Body of pancreas (tissue), 4 donors: ENCODE measurements at regions not wholly inside any gene's neighbourhood (a gene's known extent, or its start where the extent isn't known, plus 50 kb on each side); places are given as distances from the start of the nearest gene placed in this dataset.
A peak's percentile ranks its signal among the peaks of the same experiment; 100 is the strongest.

Experiments used
- ATAC-seq: fragments of 150-250 bp; one replicate; pipeline ENCODE4 v1.9.1; 2016
- DNase-seq, 4 donors: peaks; one replicate each; pipeline ENCODE4 v3.0.0-alpha.2; 2019
- H3K27ac ChIP-seq, 4 donors: fragments of 200-600 bp; sonication (generic); 1 replicate in 3 of 4; 2 replicates in 1 of 4; pipeline versions ENCODE4 v1.5.1 to v1.6.1; 2016 to 2019; ENCODE audit warnings: mild to moderate bottlenecking in 1 of 4, mixed read lengths in 1 of 4, moderate library complexity in 1 of 4
- H3K27me3 ChIP-seq, 2 donors: fragments of 200-600 bp; sonication (generic); one replicate each; pipeline ENCODE4 v1.6.0; 2016; ENCODE audit warnings: mild to moderate bottlenecking in 1 of 2
- H3K36me3 ChIP-seq, 2 donors: fragments of 200-600 bp; sonication (generic); replicated peaks in 1 of 2; 2 replicates each; pipeline ENCODE4 v1.5.1; 2016; ENCODE audit warnings: low read depth in 2 of 2; ENCODE audit not compliant: insufficient read depth in 1 of 2
- H3K4me1 ChIP-seq: fragments of 200-600 bp; sonication (generic); one replicate; pipeline ENCODE4 v1.6.0; 2016
- H3K4me3 ChIP-seq, 2 donors: fragments of 200-600 bp; sonication (generic); 1 replicate in 1 of 2; 2 replicates in 1 of 2; pipeline ENCODE4 v1.5.1; 2016 to 2019
- H3K9me3 ChIP-seq, 3 donors: fragments of 200-600 bp; sonication (generic); 1 replicate in 2 of 3; 2 replicates in 1 of 3; pipeline ENCODE4 v1.5.1; 2016
- CTCF ChIP-seq, 7 experiments: fragments of 450-650 bp in 4 of 7; fragments of 200-600 bp in 3 of 7; sonication (generic) in 3 of 7; IDR thresholded peaks; one replicate each; pipeline ENCODE4 v1.5.1; 2016 to 2019; ENCODE audit warnings: antibody characterized with exemption in 7 of 7
- POLR2A ChIP-seq, 3 donors: fragments of 450-650 bp; IDR thresholded peaks; one replicate each; pipeline ENCODE4 v1.6.1; 2016; ENCODE audit warnings: antibody characterized with exemption in 3 of 3, mild to moderate bottlenecking in 2 of 3
- WGBS, 2 donors: methylation state at CpG; one replicate each; pipeline ENCODE4 v1.1.5; 2017; 5-methylcytosine and 5-hydroxymethylcytosine counted together
- intact Hi-C: fragments of 100-400 bp; cut with DNase I; formaldehyde crosslinking; loops from one replicate; pipeline ENCODE4 v1.15.1; 2023

DNA sequence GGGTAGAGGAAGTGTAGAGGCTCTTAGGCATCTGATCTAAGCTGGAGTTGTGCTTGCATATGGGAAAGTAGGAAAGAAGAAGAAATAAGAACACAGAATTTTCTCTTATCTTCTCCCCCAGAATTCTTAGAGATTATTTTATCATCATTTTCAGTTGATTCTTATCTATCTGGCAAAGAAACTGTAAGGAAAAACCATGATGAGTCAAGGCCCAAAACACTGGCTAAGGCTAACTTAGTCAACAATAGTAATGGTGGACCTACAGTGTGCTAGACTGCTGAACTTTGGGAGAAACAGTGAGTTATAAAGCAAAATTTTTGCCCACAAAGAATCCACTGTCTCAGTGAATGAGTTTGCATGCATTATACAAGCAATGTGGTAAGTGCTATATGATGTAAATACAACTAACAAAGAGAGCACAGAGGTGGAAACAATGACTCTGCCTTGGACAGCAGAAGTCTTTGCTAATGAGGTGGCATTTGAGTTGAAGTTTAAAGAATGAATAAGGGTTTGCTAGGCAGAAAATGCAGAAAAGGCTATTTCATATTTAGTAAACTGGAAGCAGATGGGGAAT lies 344.5 kb upstream of the PLET1 start:
- Histone ChIP-seq H3K36me3 (no peaks in the 10 kb centered on the region), H3K9me3 (no peaks in the 10 kb centered on the region), H3K4me1 (no peaks in the 10 kb centered on the region), H3K27ac (no peak overlapping the region), H3K27me3 (no peaks in the 10 kb centered on the region), H3K4me3 (no peak overlapping the region)
- no peak for ATAC-seq
- TF ChIP-seq CTCF (IDR thresholded peaks at IDR 0.05) = no peak
- no peak for TF ChIP-seq POLR2A (IDR thresholded peaks at IDR 0.05)
- intact Hi-C loops = no loop called here
- no peak for DNase-seq

DNA sequence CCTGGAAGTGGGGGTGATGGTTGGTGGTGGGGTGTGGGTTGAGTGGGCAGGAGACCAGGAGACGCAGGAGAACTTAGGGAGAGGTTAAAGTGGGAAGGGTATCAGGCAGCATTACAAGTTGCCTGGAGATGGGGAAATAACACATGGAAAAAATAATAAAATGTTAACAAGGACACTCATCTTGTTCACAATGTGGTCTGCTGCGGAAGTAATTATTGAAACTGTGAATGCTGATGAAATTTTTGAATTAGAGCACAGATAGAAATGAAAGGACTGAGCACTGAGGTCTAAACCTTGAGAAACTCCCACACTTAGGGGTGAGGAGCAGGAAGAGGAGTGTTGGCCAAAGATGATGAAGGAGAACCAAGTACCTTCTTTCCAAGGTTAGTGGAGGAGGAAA lies 346.0 kb upstream of the PLET1 start:
- no peaks in the 10 kb centered on the region for H3K36me3 ChIP-seq
- no peaks in the 10 kb centered on the region for H3K27me3 ChIP-seq
- intact Hi-C loops = no loop called here
- no peaks in the 10 kb centered on the region for H3K9me3 ChIP-seq
- no peak overlapping the region for H3K4me3 ChIP-seq
- no peaks in the 10 kb centered on the region for H3K4me1 ChIP-seq
- ATAC-seq (no peak), DNase-seq (no peak)
- TF ChIP-seq POLR2A (IDR thresholded peaks at IDR 0.05) (no peak), CTCF (IDR thresholded peaks at IDR 0.05) (no peak)
- H3K27ac ChIP-seq = no peak overlapping the region
- WGBS, 2 donors = 67 to 69% methylated on average over 2 of the region's 2 CpGs

GRCh38 chr11:112608509-112608908 lies 347.8 kb upstream of the PLET1 start:
- Histone ChIP-seq H3K4me1 (peaks cover 7% of the 10 kb centered on the region), H3K9me3 (no peaks in the 10 kb centered on the region), H3K27ac (no peak overlapping the region), H3K4me3 (no peak overlapping the region), H3K36me3 (no peaks in the 10 kb centered on the region), H3K27me3 (no peaks in the 10 kb centered on the region)
- intact Hi-C loops = no loop called here
- DNase-seq = no peak
- ATAC-seq = no peak
- WGBS, 2 donors = 49 to 62% methylated on average over 3 of the region's 3 CpGs
- TF ChIP-seq CTCF (IDR thresholded peaks at IDR 0.05) (no peak), POLR2A (IDR thresholded peaks at IDR 0.05) (no peak)

GRCh38 chr11:112610494-112610893 lies 349.8 kb upstream of the PLET1 start:
- DNase-seq (no peak), ATAC-seq (no peak)
- intact Hi-C loops = no loop called here
- Histone ChIP-seq H3K36me3 (no peaks in the 10 kb centered on the region), H3K4me1 (peaks cover 7% of the 10 kb centered on the region), H3K27ac (no peak overlapping the region), H3K9me3 (no peaks in the 10 kb centered on the region), H3K4me3 (no peak overlapping the region), H3K27me3 (no peaks in the 10 kb centered on the region)
- TF ChIP-seq POLR2A (IDR thresholded peaks at IDR 0.05) (no peak), CTCF (IDR thresholded peaks at IDR 0.05) (no peak)

- ATAC-seq = no peak
- Histone ChIP-seq H3K4me1 (peaks cover 7% of the 10 kb centered on the region), H3K36me3 (no peaks in the 10 kb centered on the region), H3K9me3 (no peaks in the 10 kb centered on the region), H3K27me3 (no peaks in the 10 kb centered on the region), H3K4me3 (no peak overlapping the region), H3K27ac (peak overlapping the region in 3 of 4 donors; percentile 3 to 89 (median 67))
- TF ChIP-seq CTCF (IDR thresholded peaks at IDR 0.05) (no peak), POLR2A (IDR thresholded peaks at IDR 0.05) (no peak)
- 63 to 72% methylated on average over 6 of the region's 6 CpGs for WGBS, 2 donors
- intact Hi-C loops = no loop called here
- DNase-seq = no peak
Observed at GRCh38 chr11:112610996-112611750, 350.0 kb upstream of the NCAM1 start.
